ENCODE measurements at regions not wholly inside any gene's neighbourhood (a gene's known extent, or its start where the extent isn't known, plus 50 kb on each side); places are given as distances from the start of the nearest gene placed in this dataset.

DNA sequence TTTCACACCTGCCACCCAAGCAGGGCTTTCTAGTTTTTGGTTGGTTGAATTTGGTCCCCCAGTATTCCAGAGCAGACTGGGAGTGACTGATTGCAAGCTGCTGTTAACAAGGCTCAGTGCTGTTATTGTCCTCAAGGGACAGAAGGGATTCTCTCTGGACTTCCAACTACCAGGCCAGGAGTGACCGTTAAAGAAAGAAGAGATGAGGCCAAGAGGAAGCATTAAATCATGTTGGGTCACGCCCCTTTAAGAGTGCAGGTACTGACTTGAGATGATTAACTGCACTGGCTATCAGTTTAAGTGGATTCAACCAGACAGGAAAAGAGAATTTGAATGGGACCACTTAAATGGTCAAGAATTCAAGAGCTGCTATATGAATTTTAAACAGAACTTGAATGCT is 220.8 kb upstream of the PCSK5 start:
- no peak for TF ChIP-seq FOS (IDR thresholded peaks at IDR 0.05; ENCODE audit: borderline replicate concordance, insufficient read depth, low read length)
- TF ChIP-seq, protein P1, sequence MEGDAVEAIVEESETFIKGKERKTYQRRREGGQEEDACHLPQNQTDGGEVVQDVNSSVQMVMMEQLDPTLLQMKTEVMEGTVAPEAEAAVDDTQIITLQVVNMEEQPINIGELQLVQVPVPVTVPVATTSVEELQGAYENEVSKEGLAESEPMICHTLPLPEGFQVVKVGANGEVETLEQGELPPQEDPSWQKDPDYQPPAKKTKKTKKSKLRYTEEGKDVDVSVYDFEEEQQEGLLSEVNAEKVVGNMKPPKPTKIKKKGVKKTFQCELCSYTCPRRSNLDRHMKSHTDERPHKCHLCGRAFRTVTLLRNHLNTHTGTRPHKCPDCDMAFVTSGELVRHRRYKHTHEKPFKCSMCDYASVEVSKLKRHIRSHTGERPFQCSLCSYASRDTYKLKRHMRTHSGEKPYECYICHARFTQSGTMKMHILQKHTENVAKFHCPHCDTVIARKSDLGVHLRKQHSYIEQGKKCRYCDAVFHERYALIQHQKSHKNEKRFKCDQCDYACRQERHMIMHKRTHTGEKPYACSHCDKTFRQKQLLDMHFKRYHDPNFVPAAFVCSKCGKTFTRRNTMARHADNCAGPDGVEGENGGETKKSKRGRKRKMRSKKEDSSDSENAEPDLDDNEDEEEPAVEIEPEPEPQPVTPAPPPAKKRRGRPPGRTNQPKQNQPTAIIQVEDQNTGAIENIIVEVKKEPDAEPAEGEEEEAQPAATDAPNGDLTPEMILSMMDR (IDR thresholded peaks at IDR 0.05; ENCODE audit: extremely low read depth in 1 of 2, insufficient read depth in 1 of 2, low read depth in 1 of 2, low read length in 2 of 2): no peak
- no peak for TF ChIP-seq EZH2 (IDR thresholded peaks at IDR 0.05; ENCODE audit: borderline replicate concordance, low read depth, low read length, severe bottlenecking)
